Panc1 (cell line): ENCODE measurements at regions not wholly inside any gene's neighbourhood (a gene's known extent, or its start where the extent isn't known, plus 50 kb on each side); places are given as distances from the start of the nearest gene placed in this dataset.

ENCODE experiments used
- ATAC-seq: fragments of 200-7000 bp; cut with Tn5 transposase; 2 replicates; pipeline ENCODE4 v1.9.1; 2020; ENCODE audit warnings: mild to moderate bottlenecking, moderate library complexity
- BruUV-seq: library from RNA; stranded (reverse); fragments of 400-500 nt; replicated peaks from 2 replicates; lab custom pipeline; 2021; lab: Mats Ljungman, UMichigan
- CTCF ChIA-PET: fragments of 300-600 bp; sonication (Branson Sonifier 250); formaldehyde crosslinking; loops from one replicate; lab custom pipeline; 2022; ENCODE audit warnings: antibody characterized with exemption; lab: Charles Lee
- POLR2A ChIA-PET: fragments of 300-600 bp; sonication (Branson Sonifier 250); formaldehyde crosslinking; loops from one replicate; lab custom pipeline; 2022; ENCODE audit warnings: antibody characterized with exemption; lab: Charles Lee
- DNase-seq: peaks from one replicate; pipeline ENCODE4 v3.0.0-alpha.2; 2010; ENCODE audit warnings: low read depth, low spot score
- H3K27ac ChIP-seq: 2 replicates; pipeline ENCODE4 v1.5.1; 2011; ENCODE audit warnings: mild to moderate bottlenecking, low read length, inconsistent platforms
- H3K27me3 ChIP-seq: fragments of 200-500 bp; sonication (Bioruptor generic); 2 replicates; pipeline ENCODE4 v1.6.0; 2014; ENCODE audit warnings: low read length, inconsistent platforms; ENCODE audit not compliant: control insufficient read depth, insufficient read depth
- H3K36me3 ChIP-seq: fragments of 200-500 bp; sonication (Bioruptor generic); 2 replicates; pipeline ENCODE4 v1.5.1; 2014; ENCODE audit warnings: inconsistent platforms, mild to moderate bottlenecking, low read length, moderate library complexity; ENCODE audit not compliant: control insufficient read depth, insufficient read depth
- H3K4me1 ChIP-seq: 2 replicates; pipeline ENCODE4 v1.5.1; 2011; ENCODE audit warnings: inconsistent platforms, mild to moderate bottlenecking, low read length, moderate library complexity; ENCODE audit not compliant: control insufficient read depth, insufficient read depth
- H3K4me3 ChIP-seq, 2 experiments: 2 replicates each; pipeline ENCODE4 v1.5.1; 2011 to 2012; ENCODE audit warnings: low read depth in 2 of 2, low read length in 2 of 2, mild to moderate bottlenecking in 2 of 2, inconsistent platforms in 1 of 2, moderate library complexity in 1 of 2
- H3K9me3 ChIP-seq: fragments of 200-500 bp; sonication (Bioruptor generic); 2 replicates; pipeline ENCODE4 v1.5.1; 2014; ENCODE audit warnings: low read depth, mild to moderate bottlenecking, inconsistent platforms, low read length, moderate library complexity; ENCODE audit not compliant: control insufficient read depth, insufficient read depth
- CTCF ChIP-seq: fragments of 450-650 bp; IDR thresholded peaks from 2 replicates; pipeline ENCODE4 v1.5.1; 2017; ENCODE audit warnings: mild to moderate bottlenecking
- POLR2AphosphoS5 ChIP-seq: IDR thresholded peaks from 2 replicates; pipeline ENCODE4 v1.6.1; 2012; ENCODE audit warnings: mild to moderate bottlenecking, low read depth, low read length, moderate library complexity
- SIN3A ChIP-seq: IDR thresholded peaks from 2 replicates; pipeline ENCODE4 v1.6.1; 2012; ENCODE audit warnings: low read depth, mild to moderate bottlenecking, low read length, moderate library complexity, borderline replicate concordance; ENCODE audit not compliant: insufficient read depth
- TCF7L2 ChIP-seq: IDR thresholded peaks from 2 replicates; pipeline ENCODE4 v1.6.1; 2011; ENCODE audit warnings: mild to moderate bottlenecking, low read depth, low read length, inconsistent platforms
- in situ Hi-C: cut with HindIII; loops from 2 replicates; pipeline ENCODE4 v1.10.0; 2016; ENCODE audit warnings: low sequenced_read_pairs, low pct_unique_long_range_greater_than_20kb
- intact Hi-C: fragments of 100-400 bp; cut with micrococcal nuclease; formaldehyde crosslinking; loops from one replicate; pipeline ENCODE4 v1.10.0; 2022; ENCODE audit not compliant: unreplicated experiment
- TF ChIP-seq, protein P1 (sequence below), 2 experiments: IDR thresholded peaks; 2 replicates each; pipeline ENCODE4 v1.6.1; 2011 to 2012; ENCODE audit warnings: low read depth in 2 of 2, control low read depth in 1 of 2, low read length in 1 of 2, mild to moderate bottlenecking in 1 of 2, moderate library complexity in 1 of 2; ENCODE audit not compliant: insufficient read depth in 1 of 2

DNA sequence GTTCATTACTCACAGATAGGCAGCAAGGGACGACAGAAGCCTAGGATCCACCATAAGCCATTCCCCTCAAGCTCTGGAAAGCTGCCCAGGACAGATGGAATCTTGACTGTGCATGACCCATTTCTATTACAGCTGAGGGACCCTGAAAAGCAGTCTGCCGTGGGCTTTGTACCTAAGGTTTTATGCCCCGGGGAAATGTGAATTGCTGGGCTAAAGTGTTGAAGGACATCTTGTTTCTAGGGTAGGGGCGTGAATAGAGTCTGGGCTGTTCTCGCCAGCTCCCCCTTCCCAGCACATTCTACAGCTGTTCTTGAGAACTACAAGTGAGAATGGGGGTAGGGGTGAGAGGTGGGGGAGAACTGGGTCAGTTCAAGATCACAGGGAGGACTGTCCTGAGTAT lies 53.6 kb upstream of the TMTC4 start:
- no TSS peak for BruUV-seq
- Histone ChIP-seq H3K36me3 (no peaks in the 10 kb centered on the region), H3K4me1 (no peaks in the 10 kb centered on the region), H3K27me3 (no peaks in the 10 kb centered on the region), H3K27ac (no peak overlapping the region), H3K4me3 (no peak overlapping the region), H3K9me3 (no peaks in the 10 kb centered on the region)
- TF ChIP-seq POLR2AphosphoS5 (no peak), SIN3A (no peak), TCF7L2 (no peak), CTCF (no peak)
- TF ChIP-seq, protein P1, sequence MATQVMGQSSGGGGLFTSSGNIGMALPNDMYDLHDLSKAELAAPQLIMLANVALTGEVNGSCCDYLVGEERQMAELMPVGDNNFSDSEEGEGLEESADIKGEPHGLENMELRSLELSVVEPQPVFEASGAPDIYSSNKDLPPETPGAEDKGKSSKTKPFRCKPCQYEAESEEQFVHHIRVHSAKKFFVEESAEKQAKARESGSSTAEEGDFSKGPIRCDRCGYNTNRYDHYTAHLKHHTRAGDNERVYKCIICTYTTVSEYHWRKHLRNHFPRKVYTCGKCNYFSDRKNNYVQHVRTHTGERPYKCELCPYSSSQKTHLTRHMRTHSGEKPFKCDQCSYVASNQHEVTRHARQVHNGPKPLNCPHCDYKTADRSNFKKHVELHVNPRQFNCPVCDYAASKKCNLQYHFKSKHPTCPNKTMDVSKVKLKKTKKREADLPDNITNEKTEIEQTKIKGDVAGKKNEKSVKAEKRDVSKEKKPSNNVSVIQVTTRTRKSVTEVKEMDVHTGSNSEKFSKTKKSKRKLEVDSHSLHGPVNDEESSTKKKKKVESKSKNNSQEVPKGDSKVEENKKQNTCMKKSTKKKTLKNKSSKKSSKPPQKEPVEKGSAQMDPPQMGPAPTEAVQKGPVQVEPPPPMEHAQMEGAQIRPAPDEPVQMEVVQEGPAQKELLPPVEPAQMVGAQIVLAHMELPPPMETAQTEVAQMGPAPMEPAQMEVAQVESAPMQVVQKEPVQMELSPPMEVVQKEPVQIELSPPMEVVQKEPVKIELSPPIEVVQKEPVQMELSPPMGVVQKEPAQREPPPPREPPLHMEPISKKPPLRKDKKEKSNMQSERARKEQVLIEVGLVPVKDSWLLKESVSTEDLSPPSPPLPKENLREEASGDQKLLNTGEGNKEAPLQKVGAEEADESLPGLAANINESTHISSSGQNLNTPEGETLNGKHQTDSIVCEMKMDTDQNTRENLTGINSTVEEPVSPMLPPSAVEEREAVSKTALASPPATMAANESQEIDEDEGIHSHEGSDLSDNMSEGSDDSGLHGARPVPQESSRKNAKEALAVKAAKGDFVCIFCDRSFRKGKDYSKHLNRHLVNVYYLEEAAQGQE (IDR thresholded peaks at IDR 0.05; ENCODE audit: insufficient read depth in 1 of 2, low read depth in 2 of 2, low read length in 1 of 2) = no peak
- ATAC-seq = no peak
- ChIA-PET CTCF (no interaction called here), POLR2A (interaction anchor here (0.6 kb wide), 1 partner anchor 1243 kb away, joined by 7 read pairs; no protein-coding TSS in a partner anchor)
- in situ Hi-C loops (no loop called here), intact Hi-C loops (no loop called here)
- DNase-seq = no peak

DNA sequence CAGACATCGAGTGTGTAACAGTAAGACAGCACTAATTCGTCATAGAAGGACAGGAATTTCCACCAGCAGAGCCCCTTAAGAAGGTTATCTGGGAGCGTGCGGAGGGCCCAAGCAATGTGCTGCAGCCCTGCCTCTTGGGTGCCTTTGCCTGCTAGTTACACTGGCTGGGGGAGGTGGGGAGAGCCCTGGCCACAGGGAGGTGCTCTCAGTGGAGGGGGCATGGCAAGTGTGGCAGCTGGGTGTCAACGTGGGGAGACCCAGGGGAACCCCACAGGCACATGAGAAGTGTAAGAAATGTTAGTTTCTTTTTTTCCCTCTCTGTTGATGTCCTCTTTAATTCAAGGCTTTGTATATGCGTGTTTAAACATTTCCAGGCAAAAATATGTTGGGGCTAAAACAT lies 50.9 kb upstream of the TMTC4 start:
- Histone ChIP-seq H3K27ac (no peak overlapping the region), H3K27me3 (no peaks in the 10 kb centered on the region), H3K9me3 (no peaks in the 10 kb centered on the region), H3K4me1 (no peaks in the 10 kb centered on the region), H3K4me3 (no peak overlapping the region), H3K36me3 (no peaks in the 10 kb centered on the region)
- in situ Hi-C loops (no loop called here), intact Hi-C loops (no loop called here)
- ChIA-PET CTCF (no interaction called here), POLR2A (no interaction called here)
- no peak for TF ChIP-seq CTCF
- TF ChIP-seq POLR2AphosphoS5 = no peak
- TF ChIP-seq SIN3A = no peak
- TF ChIP-seq TCF7L2 = no peak
- TF ChIP-seq, protein P1 (IDR thresholded peaks at IDR 0.05; ENCODE audit: insufficient read depth in 1 of 2, low read depth in 2 of 2, low read length in 1 of 2) = no peak
- ATAC-seq (no peak), DNase-seq (no peak)
- BruUV-seq = no TSS peak
